GM12892 (cell line): ENCODE measurements at regions not wholly inside any gene's neighbourhood (a gene's known extent, or its start where the extent isn't known, plus 50 kb on each side); places are given as distances from the start of the nearest gene placed in this dataset.

ENCODE experiments used
- POLR2A ChIP-seq: IDR thresholded peaks from 2 replicates; pipeline ENCODE4 v1.6.1; 2011; ENCODE audit warnings: low read depth, low read length, control low read depth
- POLR2AphosphoS5 ChIP-seq: IDR thresholded peaks from 2 replicates; pipeline ENCODE4 v1.6.1; 2011; ENCODE audit warnings: low read depth, low read length, control low read depth
- TAF1 ChIP-seq: IDR thresholded peaks from 2 replicates; pipeline ENCODE4 v1.6.1; 2011; ENCODE audit warnings: low read depth, mild to moderate bottlenecking, control low read depth, low read length, borderline replicate concordance

DNA sequence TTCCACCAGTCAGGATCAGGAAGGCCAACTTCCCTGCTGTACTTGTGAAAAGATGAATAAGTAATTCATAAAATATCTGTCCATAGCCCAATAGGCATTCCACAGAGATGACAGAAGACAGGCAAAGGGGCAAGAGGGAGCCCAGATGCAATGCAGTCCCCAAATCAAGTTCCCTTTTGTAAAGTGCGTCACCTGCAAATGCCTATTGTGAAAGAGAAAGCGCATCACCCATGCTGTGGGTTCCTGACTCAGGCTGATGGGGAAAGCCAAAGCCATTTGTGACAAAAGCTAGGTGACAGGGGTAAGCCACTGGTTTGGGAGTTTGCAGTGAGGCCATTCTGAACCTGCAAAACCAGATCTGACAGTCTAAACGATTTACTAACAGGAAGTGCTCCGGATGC, 157.5 kb upstream of the ZNF536 start:
- TF ChIP-seq POLR2A (no peak), POLR2AphosphoS5 (no peak), TAF1 (no peak)
